H9 (cell line): ENCODE measurements at regions not wholly inside any gene's neighbourhood (a gene's known extent, or its start where the extent isn't known, plus 50 kb on each side); places are given as distances from the start of the nearest gene placed in this dataset.

Source experiments
- DNase-seq: peaks from one replicate; pipeline ENCODE4 v3.0.0-alpha.2; 2017
- H2AFZ ChIP-seq: one replicate; pipeline ENCODE4 v1.6.1; 2013; ENCODE audit warnings: mild to moderate bottlenecking, low read length, control low read depth, moderate library complexity
- H2AK5ac ChIP-seq: 2 replicates; pipeline ENCODE4 v1.6.1; 2013; ENCODE audit warnings: low read length, control low read depth, mixed read lengths; ENCODE audit not compliant: insufficient read length
- H2BK120ac ChIP-seq: one replicate; pipeline ENCODE4 v1.6.1; 2013; ENCODE audit warnings: low read depth, mild to moderate bottlenecking, low read length, control low read depth, inconsistent platforms; ENCODE audit not compliant: poor library complexity, severe bottlenecking
- H2BK12ac ChIP-seq: 2 replicates; pipeline ENCODE4 v1.6.1; 2013; ENCODE audit warnings: low read length, control low read depth, mixed read lengths, low read depth; ENCODE audit not compliant: insufficient read length
- H2BK15ac ChIP-seq: 2 replicates; pipeline ENCODE4 v1.6.1; 2013; ENCODE audit warnings: low read depth, low read length, control low read depth
- H2BK20ac ChIP-seq: one replicate; pipeline ENCODE4 v1.6.1; 2013; ENCODE audit warnings: low read depth, mild to moderate bottlenecking, low read length, control low read depth, inconsistent platforms; ENCODE audit not compliant: poor library complexity, severe bottlenecking
- H2BK5ac ChIP-seq: 2 replicates; pipeline ENCODE4 v1.6.1; 2013; ENCODE audit warnings: low read length, control low read depth, mixed read lengths; ENCODE audit not compliant: insufficient read length
- H3K14ac ChIP-seq: 2 replicates; pipeline ENCODE4 v1.6.1; 2013; ENCODE audit warnings: low read length, control low read depth; ENCODE audit not compliant: insufficient read depth
- H3K18ac ChIP-seq: 2 replicates; pipeline ENCODE4 v1.6.1; 2013; ENCODE audit warnings: low read depth, mild to moderate bottlenecking, mixed read lengths, low read length, control low read depth; ENCODE audit not compliant: insufficient read length
- H3K23ac ChIP-seq: 2 replicates; pipeline ENCODE4 v1.6.1; 2013; ENCODE audit warnings: low read length, control low read depth, mixed read lengths, low read depth; ENCODE audit not compliant: insufficient read length
- H3K23me2 ChIP-seq: 2 replicates; pipeline ENCODE4 v1.6.1; 2013; ENCODE audit warnings: low read depth, mild to moderate bottlenecking, mixed read lengths, low read length, control low read depth; ENCODE audit not compliant: insufficient read length, poor library complexity, severe bottlenecking
- H3K27ac ChIP-seq: 2 replicates; pipeline ENCODE4 v1.5.1; 2013; ENCODE audit warnings: low read length, control low read depth, mixed read lengths, low read depth; ENCODE audit not compliant: insufficient read length
- H3K27me3 ChIP-seq: 2 replicates; pipeline ENCODE4 v1.6.1; 2013; ENCODE audit warnings: low read length, control low read depth, inconsistent platforms; ENCODE audit not compliant: insufficient read depth
- H3K4ac ChIP-seq: 2 replicates; pipeline ENCODE4 v1.6.1; 2013; ENCODE audit warnings: low read depth, mild to moderate bottlenecking, control low read depth, inconsistent platforms, low read length, moderate library complexity
- H3K4me1 ChIP-seq: 2 replicates; pipeline ENCODE4 v1.6.1; 2013; ENCODE audit warnings: low read length, control low read depth, inconsistent platforms; ENCODE audit not compliant: insufficient read depth
- H3K4me2 ChIP-seq: 2 replicates; pipeline ENCODE4 v1.6.1; 2013; ENCODE audit warnings: low read length, control low read depth, mixed read lengths; ENCODE audit not compliant: insufficient read length, insufficient read depth
- H3K56ac ChIP-seq: 2 replicates; pipeline ENCODE4 v1.6.1; 2013; ENCODE audit warnings: low read depth, mild to moderate bottlenecking, mixed read lengths, low read length, control low read depth; ENCODE audit not compliant: insufficient read length
- H3K79me1 ChIP-seq: 2 replicates; pipeline ENCODE4 v1.6.1; 2013; ENCODE audit warnings: low read depth, mild to moderate bottlenecking, moderate library complexity, low read length, control low read depth, inconsistent platforms; ENCODE audit not compliant: insufficient read depth, poor library complexity, severe bottlenecking
- H3K79me2 ChIP-seq: 2 replicates; pipeline ENCODE4 v1.6.1; 2013; ENCODE audit warnings: low read length, control low read depth, inconsistent platforms; ENCODE audit not compliant: insufficient read depth
- H3K9ac ChIP-seq: 2 replicates; pipeline ENCODE4 v1.6.1; 2013; ENCODE audit warnings: low read length, control low read depth, mixed read lengths; ENCODE audit not compliant: insufficient read length; ENCODE audit errors: extremely low read depth
- H3K9me3 ChIP-seq: one replicate; pipeline ENCODE4 v1.6.1; 2013; ENCODE audit warnings: low read depth, low read length, inconsistent platforms; ENCODE audit not compliant: control insufficient read depth
- H3T11ph ChIP-seq: one replicate; pipeline ENCODE4 v1.6.1; 2013; ENCODE audit warnings: mild to moderate bottlenecking, low read length, control low read depth, inconsistent platforms
- H4K20me1 ChIP-seq: one replicate; pipeline ENCODE4 v1.6.1; 2013; ENCODE audit not compliant: control insufficient read depth, insufficient read length, insufficient read depth
- H4K5ac ChIP-seq: 2 replicates; pipeline ENCODE4 v1.6.1; 2013; ENCODE audit warnings: low read depth, mild to moderate bottlenecking, mixed read lengths, low read length, control low read depth; ENCODE audit not compliant: insufficient read length
- H4K8ac ChIP-seq: replicated peaks from 2 replicates; pipeline ENCODE4 v1.6.1; 2013; ENCODE audit warnings: low read length, control low read depth, mixed read lengths, low read depth; ENCODE audit not compliant: insufficient read length
- H4K91ac ChIP-seq: 2 replicates; pipeline ENCODE4 v1.6.1; 2013; ENCODE audit warnings: low read depth, mild to moderate bottlenecking, moderate library complexity, mixed read lengths, low read length, control low read depth; ENCODE audit not compliant: insufficient read length
- H3K27ac Mint-ChIP-seq, 3 experiments: 2 replicates in 2 of 3; 3 replicates in 1 of 3; pipeline ENCODE4 v1.8.0; 2020 to 2021; ENCODE audit warnings: mixed read lengths in 3 of 3, mild to moderate bottlenecking in 1 of 3, moderate library complexity in 1 of 3
- H3K27me3 Mint-ChIP-seq: 2 replicates; pipeline ENCODE4 v1.8.0; 2021; ENCODE audit warnings: low read depth, mild to moderate bottlenecking, moderate library complexity, mixed read lengths
- H3K36me3 Mint-ChIP-seq, 3 experiments: 2 replicates in 2 of 3; 3 replicates in 1 of 3; pipeline ENCODE4 v1.8.0; 2020 to 2021; ENCODE audit warnings: low read depth in 3 of 3, mixed read lengths in 3 of 3; ENCODE audit not compliant: insufficient read depth in 1 of 3
- H3K4me1 Mint-ChIP-seq, 2 experiments: 2 replicates each; pipeline ENCODE4 v1.8.0; 2020; ENCODE audit warnings: mixed read lengths in 2 of 2
- H3K4me3 Mint-ChIP-seq, 2 experiments: 2 replicates in 1 of 2; 3 replicates in 1 of 2; pipeline ENCODE4 v1.8.0; 2020 to 2021; ENCODE audit warnings: mild to moderate bottlenecking in 2 of 2, mixed read lengths in 2 of 2, moderate library complexity in 1 of 2
- H3K9me3 Mint-ChIP-seq, 2 experiments: 2 replicates in 1 of 2; 3 replicates in 1 of 2; pipeline ENCODE4 v1.8.0; 2020; ENCODE audit warnings: mild to moderate bottlenecking in 2 of 2, mixed read lengths in 2 of 2, moderate library complexity in 1 of 2
- CTCF ChIP-seq: fragments of 200-600 bp; sonication (generic); conservative IDR thresholded peaks from 3 replicates; pipeline ENCODE4 v1.8.0; 2021; ENCODE audit warnings: antibody characterized with exemption, mild to moderate bottlenecking
- WGBS: extraction: QIAGEN DNeasy Blood & Tissue Kit; methylation state at CpG from one replicate; pipeline ENCODE4 v1.1.7; 2013; ENCODE audit warnings: missing lambda C conversion rate, low lambda C conversion rate, mixed read lengths; ENCODE audit not compliant: insufficient read length; ENCODE audit errors: extremely low coverage; 5-methylcytosine and 5-hydroxymethylcytosine counted together

GRCh38 chr18:39661856-39662366, 2096.3 kb upstream of the CELF4 start:
- no peaks in the 10 kb centered on the region for H3K23me2 ChIP-seq
- no peak overlapping the region for H2AK5ac ChIP-seq
- Mint-ChIP-seq H3K27me3 (no peaks in the 10 kb centered on the region), H3K27ac (no peak overlapping the region), H3K4me1 (peaks cover 10 to 14% of the 10 kb centered on the region in 2 experiments), H3K9me3 (no peaks in the 10 kb centered on the region), H3K4me3 (no peak overlapping the region), H3K36me3 (no peaks in the 10 kb centered on the region)
- H4K5ac ChIP-seq: no peak overlapping the region
- no peak overlapping the region for H4K91ac ChIP-seq
- H3K14ac ChIP-seq: no peak overlapping the region
- H3K9me3 ChIP-seq: no peaks in the 10 kb centered on the region
- no peak overlapping the region for H3T11ph ChIP-seq
- no peak overlapping the region for H3K23ac ChIP-seq
- H3K79me1 ChIP-seq: no peaks in the 10 kb centered on the region
- H2BK20ac ChIP-seq: no peak overlapping the region
- H3K56ac ChIP-seq: no peak overlapping the region
- no peaks in the 10 kb centered on the region for H3K4me1 ChIP-seq
- H2BK15ac ChIP-seq: no peak overlapping the region
- H2BK5ac ChIP-seq: no peak overlapping the region
- H3K4ac ChIP-seq: no peak overlapping the region
- H3K4me2 ChIP-seq: no peak overlapping the region
- H3K27ac ChIP-seq: no peak overlapping the region
- H3K9ac ChIP-seq: no peak overlapping the region
- H2BK120ac ChIP-seq: no peak overlapping the region
- TF ChIP-seq CTCF: no peak
- WGBS: no CpG with 5 or more reads among the region's 2 CpGs
- no peak for DNase-seq
- H4K8ac ChIP-seq: no peak overlapping the region
- H2AFZ ChIP-seq: no peak overlapping the region
- no peaks in the 10 kb centered on the region for H3K79me2 ChIP-seq
- no peak overlapping the region for H3K18ac ChIP-seq
- H3K27me3 ChIP-seq: no peaks in the 10 kb centered on the region
- H2BK12ac ChIP-seq: no peak overlapping the region
- no peaks in the 10 kb centered on the region for H4K20me1 ChIP-seq
